ENCODE measurements at regions not wholly inside any gene's neighbourhood (a gene's known extent, or its start where the extent isn't known, plus 50 kb on each side); places are given as distances from the start of the nearest gene placed in this dataset.

GRCh38 chr7:85407391-85407790 is 220.5 kb upstream of the SEMA3D start:
- POLR2A ChIA-PET = no interaction called here
- Histone ChIP-seq H2AFZ (ENCODE audit: low read depth, low read length) (no peak overlapping the region), H3K79me2 (ENCODE audit: control insufficient read depth, insufficient read depth, low read length) (no peaks in the 10 kb centered on the region), H3K27ac (ENCODE audit: extremely low read depth, low read depth, low read length) (no peak overlapping the region), H3K4me1 (replicated peaks in 1 of 2; ENCODE audit: control insufficient read depth in 2 of 2, insufficient read depth in 2 of 2, low read length in 2 of 2) (no peaks in the 10 kb centered on the region), H3K9me1 (ENCODE audit: control insufficient read depth, insufficient read depth, low read length) (no peaks in the 10 kb centered on the region), H3K27me3 (ENCODE audit: control insufficient read depth in 2 of 2, insufficient read depth in 2 of 2, low read length in 2 of 2) (no peaks in the 10 kb centered on the region), H3K36me3 (ENCODE audit: control insufficient read depth, insufficient read depth, low read length) (no peaks in the 10 kb centered on the region), H3K9me3 (replicated peaks; ENCODE audit: control insufficient read depth, insufficient read depth, low read depth, low read length) (no peaks in the 10 kb centered on the region), H4K20me1 (replicated peaks; ENCODE audit: control insufficient read depth, insufficient read depth, low read length) (no peaks in the 10 kb centered on the region), H3K4me2 (ENCODE audit: insufficient read depth, low read length) (no peak overlapping the region), H3K9ac (ENCODE audit: insufficient read depth in 1 of 2, low read depth in 2 of 2, low read length in 2 of 2) (no peak overlapping the region), H3K4me3 (no peak overlapping the region)
- ATAC-seq (no peak), DNase-seq (ENCODE audit: extremely low read depth in 1 of 4, low spot score in 3 of 4) (no peak), FAIRE-seq (no peak)
- BruUV-seq (replicated peaks) = no TSS peak
- in situ Hi-C loops (cut with MboI) = no loop called here
- 0% methylated on average over 3 of the region's 3 CpGs for WGBS (ENCODE audit: insufficient coverage, low coverage, missing lambda C conversion rate)
- CTCF ChIA-PET (ENCODE audit: low intra/inter-chr PET ratio) = no interaction called here
- intact Hi-C loops (cut with micrococcal nuclease) = no loop called here
- TF ChIP-seq SREBF1 (IDR thresholded peaks at IDR 0.05; ENCODE audit: borderline replicate concordance, low read depth, low read length) (no peak), RBFOX2 (IDR thresholded peaks at IDR 0.05; ENCODE audit: low read depth, low read length) (no peak), MEF2D (tag; conservative IDR thresholded peaks at IDR 0.05; ENCODE audit: low read depth) (no peak), ZBTB2 (IDR thresholded peaks at IDR 0.05) (no peak), ZNF407 (IDR thresholded peaks at IDR 0.05; ENCODE audit: low read depth) (no peak), ZNF184 (CRISPR knock-in tag; IDR thresholded peaks at IDR 0.05) (no peak), RB1 (IDR thresholded peaks at IDR 0.05; ENCODE audit: low read depth) (no peak), SMARCC2 (IDR thresholded peaks at IDR 0.05; ENCODE audit: low read depth) (no peak), NR2C1 (IDR thresholded peaks at IDR 0.05) (no peak), NR2C1 (tag; IDR thresholded peaks at IDR 0.05) (no peak), PHTF2 (CRISPR knock-in tag; IDR thresholded peaks at IDR 0.05) (no peak), ZNF740 (CRISPR knock-in tag; IDR thresholded peaks at IDR 0.05) (no peak), ZNF740 (tag; IDR thresholded peaks at IDR 0.05) (no peak), SMAD1 (IDR thresholded peaks at IDR 0.05; ENCODE audit: low read depth, low read length, partially characterized antibody) (no peak)

Data from K562 (cell line).